Limb (tissue), 2 donors: ENCODE measurements at regions not wholly inside any gene's neighbourhood (a gene's known extent, or its start where the extent isn't known, plus 50 kb on each side); places are given as distances from the start of the nearest gene placed in this dataset.

Experiments used
- DNase-seq, 2 donors: peaks; one replicate each; pipeline ENCODE4 v3.0.0-alpha.2; 2016; ENCODE audit errors: extremely low spot score in 2 of 2

- DNase-seq, result peak in 1 of 2 donors; percentile 46
Measured at GRCh38 chr2:9738535-9739496, 104.5 kb upstream of the TAF1B start.

GRCh38 chr2:9739531-9739964 lies 103.7 kb upstream of the TAF1B start:
- peak; percentile 22 to 72 for DNase-seq

- DNase-seq, result no peak
Measured at GRCh38 chr2:9740382-9741073, 102.7 kb upstream of the TAF1B start.

- no peak for DNase-seq
Measured at GRCh38 chr2:9741110-9741509, 102.2 kb upstream of the TAF1B start.

- no peak for DNase-seq
Measured at GRCh38 chr2:9742601-9743000, 100.7 kb upstream of the TAF1B start.

- no peak for DNase-seq
Measured at GRCh38 chr2:9744256-9745004, 98.8 kb upstream of the TAF1B start.

GRCh38 chr2:9745153-9745899 lies 97.9 kb upstream of the TAF1B start:
- no peak for DNase-seq

- DNase-seq, result no peak
Measured at GRCh38 chr2:9747396-9747795, 95.9 kb upstream of the TAF1B start.

GRCh38 chr2:9748577-9748976 lies 94.7 kb upstream of the TAF1B start:
- no peak for DNase-seq

GRCh38 chr2:9749546-9750223 lies 93.6 kb upstream of the TAF1B start:
- no peak for DNase-seq

GRCh38 chr2:9750224-9751215 lies 92.8 kb upstream of the TAF1B start:
- no peak for DNase-seq

GRCh38 chr2:9751831-9752230 lies 91.4 kb upstream of the TAF1B start:
- no peak for DNase-seq

GRCh38 chr2:9752441-9753275 lies 90.6 kb upstream of the TAF1B start:
- DNase-seq, result no peak

- peak in 1 of 2 donors; percentile 66 for DNase-seq
Measured at GRCh38 chr2:9753276-9753600, 90.0 kb upstream of the TAF1B start.

- no peak for DNase-seq
Measured at GRCh38 chr2:9753665-9754531, 89.4 kb upstream of the TAF1B start.

- DNase-seq, result no peak
Measured at GRCh38 chr2:9754532-9754887, 88.8 kb upstream of the TAF1B start.

- no peak for DNase-seq
Measured at GRCh38 chr2:9755008-9755407, 88.3 kb upstream of the TAF1B start.

GRCh38 chr2:9755638-9756037 lies 87.6 kb upstream of the TAF1B start:
- DNase-seq, result no peak
